ENCODE measurements at regions not wholly inside any gene's neighbourhood (a gene's known extent, or its start where the extent isn't known, plus 50 kb on each side); places are given as distances from the start of the nearest gene placed in this dataset.

GRCh38 chr13:84332346-84332745 lies 450.1 kb upstream of the SLITRK1 start:
- TF ChIP-seq CTCF (IDR thresholded peaks at IDR 0.05 in 8 of 11, conservative IDR thresholded peaks at IDR 0.05 in 3 of 11) (no peak), POLR2AphosphoS5 (IDR thresholded peaks at IDR 0.05) (no peak)
